Activated T-cell treated with anti-CD3 and anti-CD28 coated beads for 4 hours (primary cell): ENCODE measurements at regions not wholly inside any gene's neighbourhood (a gene's known extent, or its start where the extent isn't known, plus 50 kb on each side); places are given as distances from the start of the nearest gene placed in this dataset.

ENCODE experiments used
- DNase-seq: peaks from one replicate; pipeline ENCODE4 v3.0.0-alpha.2; 2020

DNA sequence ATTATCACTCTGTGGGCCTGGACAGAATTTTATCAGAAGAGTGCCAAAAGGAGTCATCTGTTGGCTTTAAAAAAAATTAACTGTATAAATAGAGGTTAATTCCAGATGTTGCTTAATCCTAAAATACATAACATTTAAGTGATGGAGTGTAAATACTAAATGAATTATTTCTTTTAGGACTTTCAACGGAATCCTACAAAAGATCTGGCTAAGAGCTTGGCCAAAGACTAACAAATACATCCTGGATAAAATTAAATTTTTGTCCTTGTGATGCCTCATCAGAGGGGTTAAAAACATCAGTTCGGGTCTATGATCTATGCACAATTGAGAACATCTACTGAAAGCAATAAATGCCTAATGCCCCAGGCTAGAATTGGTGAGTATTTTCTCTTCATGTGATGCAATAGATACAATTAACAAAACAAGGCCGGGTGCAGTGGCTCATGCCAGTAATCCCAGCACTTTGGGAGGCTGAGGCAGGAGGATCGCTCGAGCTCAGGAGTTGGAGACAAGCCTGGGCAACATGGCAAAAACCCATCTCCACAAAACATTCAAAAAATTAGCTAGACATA, 49.8 kb upstream of the RAP1B start:
- DNase-seq = no peak
